ENCODE measurements at regions not wholly inside any gene's neighbourhood (a gene's known extent, or its start where the extent isn't known, plus 50 kb on each side); places are given as distances from the start of the nearest gene placed in this dataset.

DNA sequence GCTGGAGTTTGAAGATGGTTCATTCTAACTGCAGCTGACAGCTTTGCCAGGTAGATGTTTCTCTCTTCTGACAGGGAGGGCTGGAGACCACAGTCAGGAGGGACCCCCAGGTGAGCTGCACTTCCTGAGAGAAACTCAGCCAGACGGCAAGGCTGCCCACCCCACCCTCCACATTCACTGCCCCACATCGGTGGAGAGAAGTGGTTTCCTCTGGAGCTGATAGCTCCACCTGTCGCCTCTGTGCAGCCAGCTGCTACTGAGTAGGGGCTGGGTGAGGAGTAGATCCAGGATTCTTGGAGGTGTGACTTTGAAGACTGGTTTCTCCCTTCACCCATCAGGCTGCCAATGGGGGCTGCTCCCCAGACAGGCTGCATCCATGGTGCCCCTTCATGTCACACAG lies 175.0 kb downstream of the CARTPT start:
- BruUV-seq (replicated peaks): no TSS peak
- Histone ChIP-seq H2BK15ac (ENCODE audit: low read depth, low read length) (no peak overlapping the region), H3K4ac (ENCODE audit: low read depth, low read length) (no peak overlapping the region), H4K91ac (ENCODE audit: insufficient read depth, low read depth, low read length) (no peak overlapping the region), H2BK20ac (ENCODE audit: low read depth, low read length) (no peak overlapping the region), H3K56ac (ENCODE audit: extremely low read depth, insufficient read depth, low read length) (no peak overlapping the region), H3K4me3 (ENCODE audit: insufficient read depth, low read depth, low read length) (no peak overlapping the region), H3K14ac (replicated peaks; ENCODE audit: low read depth, low read length) (no peak overlapping the region), H3K79me1 (ENCODE audit: low read depth in 1 of 2, low read length in 2 of 2) (no peaks in the 10 kb centered on the region), H2AK5ac (ENCODE audit: low read depth, low read length) (no peak overlapping the region), H4K5ac (ENCODE audit: low read depth, low read length) (no peak overlapping the region), H2AK9ac (replicated peaks; ENCODE audit: low read depth, low read length, poor library complexity) (no peak overlapping the region), H4K8ac (ENCODE audit: low read depth in 2 of 2, low read length in 2 of 2) (no peak overlapping the region), H2BK5ac (ENCODE audit: low read depth, low read length, poor library complexity, severe bottlenecking) (no peak overlapping the region), H2AFZ (replicated peaks; ENCODE audit: low read length, poor library complexity) (no peak overlapping the region), H3K9me1 (ENCODE audit: insufficient read depth, low read length) (0 out of 2 replicates have a peak, but pooled peaks cover 2% of the 10 kb centered on the region), H3K9me3 (ENCODE audit: control insufficient read depth, insufficient read depth, low read length) (no peaks in the 10 kb centered on the region), H3K4me1 (ENCODE audit: control insufficient read depth, insufficient read depth, low read length) (peaks cover 8% of the 10 kb centered on the region), H4K20me1 (ENCODE audit: insufficient read depth, low read length) (no peaks in the 10 kb centered on the region), H3K23ac (ENCODE audit: low read depth, low read length) (no peak overlapping the region; the same call in 1 of the 2 replicates), H3K27me3 (ENCODE audit: control insufficient read depth, insufficient read depth, low read length) (peaks cover 28% of the 10 kb centered on the region), H3K9ac (ENCODE audit: low read depth, low read length) (no peak overlapping the region), H3K18ac (ENCODE audit: low read depth, low read length) (no peak overlapping the region), H3K27ac (ENCODE audit: insufficient read depth, low read length) (no peak overlapping the region), H3K4me2 (ENCODE audit: low read depth, low read length) (no peak overlapping the region), H2BK120ac (ENCODE audit: low read depth, low read length) (no peak overlapping the region), H3K36me3 (ENCODE audit: control insufficient read depth, insufficient read depth, low read length) (no peaks in the 10 kb centered on the region)
- intact Hi-C loops (cut with micrococcal nuclease): no loop called here
- ChIA-PET POLR2A (ENCODE audit: unreplicated experiment) (no interaction called here), CTCF (no interaction called here)
- in situ Hi-C loops (cut with MboI; ENCODE audit: low sequenced_read_pairs): no loop called here
- dilution Hi-C loops (cut with HindIII; ENCODE audit: low sequenced_read_pairs, unreplicated experiment): no loop called here
- DNase-seq (no peak), ATAC-seq (ENCODE audit: low read depth) (no peak)
- no CpG with 5 or more reads among the region's 3 CpGs for WGBS, 2 experiments (ENCODE audit: extremely low coverage in 2 of 2, insufficient read length in 1 of 2)
- TF ChIP-seq BHLHE40 (IDR thresholded peaks at IDR 0.05; ENCODE audit: low read depth, low read length) (no peak), CHD1 (IDR thresholded peaks at IDR 0.05; ENCODE audit: low read depth, low read length) (no peak), RAD21 (IDR thresholded peaks at IDR 0.05; ENCODE audit: low read length) (no peak), RCOR1 (IDR thresholded peaks at IDR 0.05; ENCODE audit: insufficient replicate concordance, low read length) (no peak), ELK1 (IDR thresholded peaks at IDR 0.05; ENCODE audit: borderline replicate concordance, low read depth, low read length) (no peak), NFE2L2 (IDR thresholded peaks at IDR 0.05; ENCODE audit: low read depth, low read length) (no peak), USF2 (IDR thresholded peaks at IDR 0.05; ENCODE audit: low read depth, low read length) (no peak), POLR2A (IDR thresholded peaks at IDR 0.05; ENCODE audit: low read depth, low read length) (no peak), MAZ (IDR thresholded peaks at IDR 0.05; ENCODE audit: borderline replicate concordance, low read depth, low read length) (no peak), CTCF (conservative IDR thresholded peaks at IDR 0.05; ENCODE audit: low read depth, low read length) (no peak), MXI1 (IDR thresholded peaks at IDR 0.05; ENCODE audit: borderline replicate concordance, low read depth, low read length) (no peak), RFX5 (IDR thresholded peaks at IDR 0.05; ENCODE audit: low read depth, low read length) (no peak), CEBPB (IDR thresholded peaks at IDR 0.05; ENCODE audit: low read depth, low read length) (no peak)

Measured in IMR-90 (cell line).